Bone marrow (tissue), 2 donors: ENCODE measurements at regions not wholly inside any gene's neighbourhood (a gene's known extent, or its start where the extent isn't known, plus 50 kb on each side); places are given as distances from the start of the nearest gene placed in this dataset.
"Not testable (repeated sequence)": the region's sequence is repeated elsewhere in the genome, so short reads cannot be mapped to it uniquely, and the experiment has no call there.

Experiments
- DNase-seq, 2 donors: peaks; one replicate each; lab custom pipeline; 2025; lab: John Stamatoyannopoulos, UW

GRCh38 chrX:25442499-25442898, 426.7 kb upstream of the ARX start:
- no peak for DNase-seq

- no peak for DNase-seq
Observed at GRCh38 chrX:25433307-25433706, 417.5 kb upstream of the ARX start.

GRCh38 chrX:25432396-25432795, 416.6 kb upstream of the ARX start:
- no peak for DNase-seq

- no peak for DNase-seq
Observed at GRCh38 chrX:25427873-25428555, 412.2 kb upstream of the ARX start.

- not testable (repeated sequence) for DNase-seq
Observed at GRCh38 chrX:25404163-25404562, 388.4 kb upstream of the ARX start.

- no peak for DNase-seq
Observed at GRCh38 chrX:25389266-25389665, 373.5 kb upstream of the ARX start.

GRCh38 chrX:25383196-25383595, 367.4 kb upstream of the ARX start:
- DNase-seq: no peak

- no peak for DNase-seq
Observed at GRCh38 chrX:25356456-25356855, 340.7 kb upstream of the ARX start.

GRCh38 chrX:25344161-25344936, 328.6 kb upstream of the ARX start:
- DNase-seq: no peak

GRCh38 chrX:25343060-25343459, 327.3 kb upstream of the ARX start:
- DNase-seq: no peak

GRCh38 chrX:25337841-25338240, 322.1 kb upstream of the ARX start:
- no peak for DNase-seq

GRCh38 chrX:25300994-25301393, 285.2 kb upstream of the ARX start:
- no peak for DNase-seq

GRCh38 chrX:25296850-25297249, 281.1 kb upstream of the ARX start:
- DNase-seq: no peak

GRCh38 chrX:25295466-25295865, 279.7 kb upstream of the ARX start:
- DNase-seq: no peak

- no peak for DNase-seq
Observed at GRCh38 chrX:25290132-25290531, 274.4 kb upstream of the ARX start.

- DNase-seq: no peak
Observed at GRCh38 chrX:25288676-25289075, 272.9 kb upstream of the ARX start.

GRCh38 chrX:25287521-25287920, 271.8 kb upstream of the ARX start:
- no peak for DNase-seq

- no peak for DNase-seq
Observed at GRCh38 chrX:25285598-25285997, 269.8 kb upstream of the ARX start.

GRCh38 chrX:25279510-25279909, 263.7 kb upstream of the ARX start:
- no peak for DNase-seq

- no peak for DNase-seq
Observed at GRCh38 chrX:25278341-25278740, 262.6 kb upstream of the ARX start.

- no peak for DNase-seq
Observed at GRCh38 chrX:25277574-25277973, 261.8 kb upstream of the ARX start.

- DNase-seq: no peak
Observed at GRCh38 chrX:25275159-25275558, 259.4 kb upstream of the ARX start.

GRCh38 chrX:25241461-25241860, 225.7 kb upstream of the ARX start:
- DNase-seq: no peak

- DNase-seq: no peak
Observed at GRCh38 chrX:25226151-25226550, 210.4 kb upstream of the ARX start.
